NOMO-1 treated with DMSO at 0.1 percent for 48 hours (cell line): ENCODE measurements at regions not wholly inside any gene's neighbourhood (a gene's known extent, or its start where the extent isn't known, plus 50 kb on each side); places are given as distances from the start of the nearest gene placed in this dataset.

Experiments used
- DNase-seq: peaks from one replicate; lab custom pipeline; 2025; ENCODE audit not compliant: unreplicated experiment; lab: John Stamatoyannopoulos, UW

GRCh38 chr6:90406142-90406794 lies 109.6 kb upstream of the BACH2 start:
- no peak for DNase-seq

DNA sequence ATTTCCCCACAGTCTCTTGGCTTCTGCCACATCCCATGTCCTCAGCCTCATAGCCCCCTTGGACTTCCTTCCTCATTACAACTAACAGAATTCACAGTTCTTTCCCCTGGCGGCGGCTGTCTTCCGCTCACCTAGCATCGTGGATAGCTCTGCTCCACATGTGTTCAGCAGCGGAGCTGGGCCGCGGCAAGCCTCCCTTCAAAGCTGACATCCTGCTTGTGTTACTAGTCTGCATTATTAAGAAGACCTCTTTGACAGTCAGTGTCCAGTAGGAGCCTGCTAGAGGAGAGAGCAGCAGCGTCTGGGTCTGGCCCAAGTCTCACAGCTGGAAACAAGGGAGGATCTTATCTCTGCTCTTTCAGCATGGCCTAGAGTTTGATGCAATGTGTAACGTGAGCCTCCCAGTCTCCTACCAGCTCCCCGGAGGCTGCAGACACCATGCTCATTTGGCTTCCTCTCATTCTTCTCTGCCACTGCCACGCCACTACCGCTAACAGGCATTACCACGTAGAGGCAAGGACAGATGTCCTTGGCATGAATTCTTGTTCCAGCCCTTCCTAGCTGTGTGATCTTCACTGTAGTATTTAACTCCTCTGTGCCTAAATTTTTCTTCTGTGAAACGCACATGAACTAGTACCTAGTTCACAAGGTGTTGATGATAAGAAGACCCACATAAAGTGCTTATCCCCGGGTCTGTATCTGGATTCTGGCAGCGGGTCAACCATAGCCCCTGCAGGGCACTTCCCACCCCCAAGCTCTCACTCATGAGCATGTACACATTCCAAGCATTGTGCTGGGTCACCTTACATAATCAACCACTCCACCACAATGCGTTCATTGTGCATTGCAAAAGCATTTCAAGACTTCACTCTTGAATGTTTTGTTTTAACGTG lies 107.1 kb upstream of the BACH2 start:
- no peak for DNase-seq

DNA sequence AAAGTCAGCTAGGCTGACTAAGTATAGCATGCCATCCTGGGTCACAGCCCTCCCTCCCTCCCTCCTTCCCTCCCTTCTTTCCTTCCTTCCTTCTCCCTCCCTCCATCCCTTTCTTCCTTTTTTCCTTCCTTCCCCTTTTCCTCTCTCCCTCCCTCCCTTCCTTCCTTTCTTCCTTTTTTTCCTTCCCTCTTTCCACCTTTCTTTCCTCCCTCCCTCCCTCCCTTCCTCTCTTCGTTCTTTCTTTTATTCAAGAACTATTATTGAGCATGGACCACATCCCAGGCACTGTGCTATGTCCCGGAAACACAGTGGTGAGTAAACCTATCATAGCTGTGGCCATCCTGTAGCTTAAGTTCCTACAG lies 106.2 kb upstream of the BACH2 start:
- no peak for DNase-seq

DNA sequence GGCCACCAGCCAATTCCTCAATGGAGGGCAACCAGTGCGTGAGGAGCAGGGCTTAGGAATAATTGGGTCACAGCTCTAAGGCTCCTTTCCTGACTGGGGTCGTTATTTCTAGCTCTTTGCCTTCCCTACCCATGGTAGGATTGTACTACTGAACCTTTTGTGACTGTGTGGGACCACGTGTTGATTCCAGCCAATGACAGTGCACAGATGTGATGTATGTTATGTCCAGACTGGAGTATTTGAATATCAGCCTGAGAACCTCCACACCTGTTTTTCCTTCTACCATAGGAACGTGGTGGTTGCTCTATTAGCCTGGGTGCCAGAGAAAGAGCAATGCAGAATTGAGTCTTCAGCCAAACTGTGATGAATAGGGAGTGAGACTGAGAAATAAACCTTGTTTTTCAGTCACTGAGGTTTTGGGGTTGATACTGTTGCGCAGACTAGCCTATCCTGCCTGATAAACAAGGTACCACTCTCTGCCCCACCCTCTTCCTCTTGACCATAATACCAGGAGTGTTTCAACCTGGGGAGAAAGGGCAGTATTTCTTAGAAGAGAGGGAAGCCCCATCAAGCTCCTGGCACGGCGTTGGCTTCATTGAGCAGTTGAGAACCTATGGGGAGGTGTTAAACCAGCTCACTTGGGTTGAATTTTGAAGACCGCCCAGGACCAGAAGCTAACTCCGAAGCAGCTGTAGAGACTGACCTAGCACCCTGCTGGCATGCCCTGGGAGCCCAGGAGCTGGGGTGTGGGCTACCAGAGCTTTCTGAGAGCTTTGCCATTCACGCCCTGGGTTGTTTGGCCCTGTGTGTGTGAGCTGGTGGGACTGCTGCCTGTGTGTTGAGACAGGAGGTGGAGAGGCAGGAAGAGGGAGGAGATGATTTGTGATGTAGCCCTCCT lies 105.5 kb upstream of the BACH2 start:
- DNase-seq = no peak

- DNase-seq = no peak
Measured at GRCh38 chr6:90399970-90400369, 103.3 kb upstream of the BACH2 start.

- DNase-seq = no peak
Measured at GRCh38 chr6:90397929-90398674, 101.5 kb upstream of the BACH2 start.

DNA sequence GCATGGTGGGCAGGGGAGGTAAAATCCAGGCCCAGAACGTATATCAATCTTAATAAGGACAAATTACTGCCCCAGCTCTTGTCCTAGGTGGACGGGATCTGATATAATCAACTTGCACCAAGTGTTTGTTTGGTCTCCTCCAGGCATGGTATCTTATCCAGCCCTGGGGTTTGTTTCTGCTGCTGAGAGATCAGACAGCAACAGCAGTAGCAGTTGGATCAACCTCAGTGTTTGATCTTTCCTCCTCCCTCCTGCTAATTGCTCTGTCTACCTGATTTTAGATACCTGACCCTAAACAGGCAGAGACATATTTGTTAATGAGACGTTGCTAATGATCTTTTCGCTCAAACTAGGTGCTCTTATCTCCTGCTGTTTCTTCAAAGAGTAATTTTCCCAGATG lies 100.4 kb upstream of the BACH2 start:
- no peak for DNase-seq

GRCh38 chr6:90393232-90393884 lies 96.7 kb upstream of the BACH2 start:
- DNase-seq = peak; percentile 74

- DNase-seq = no peak
Measured at GRCh38 chr6:90390379-90390778, 93.7 kb upstream of the BACH2 start.

DNA sequence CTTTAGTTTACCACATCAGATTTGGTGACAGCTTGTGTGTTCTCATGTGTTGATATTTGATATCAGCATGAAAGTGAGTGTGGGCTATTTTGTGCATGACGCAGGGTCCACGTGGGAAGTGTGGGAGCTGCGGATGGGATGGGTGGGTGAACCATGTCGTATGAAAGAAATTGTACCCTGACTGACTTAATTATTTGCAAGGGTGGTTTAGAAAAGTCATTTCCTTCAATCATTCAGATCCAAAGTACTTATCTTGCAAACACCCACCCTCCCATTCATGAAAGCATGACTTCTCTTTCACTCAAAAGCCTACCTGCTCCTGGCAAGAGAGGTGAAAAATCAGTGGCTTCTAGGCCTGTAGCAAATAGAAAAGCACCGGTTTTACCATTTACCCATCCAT lies 91.8 kb upstream of the BACH2 start:
- DNase-seq = no peak

- DNase-seq = no peak
Measured at GRCh38 chr6:90387826-90388225, 91.2 kb upstream of the BACH2 start.

DNA sequence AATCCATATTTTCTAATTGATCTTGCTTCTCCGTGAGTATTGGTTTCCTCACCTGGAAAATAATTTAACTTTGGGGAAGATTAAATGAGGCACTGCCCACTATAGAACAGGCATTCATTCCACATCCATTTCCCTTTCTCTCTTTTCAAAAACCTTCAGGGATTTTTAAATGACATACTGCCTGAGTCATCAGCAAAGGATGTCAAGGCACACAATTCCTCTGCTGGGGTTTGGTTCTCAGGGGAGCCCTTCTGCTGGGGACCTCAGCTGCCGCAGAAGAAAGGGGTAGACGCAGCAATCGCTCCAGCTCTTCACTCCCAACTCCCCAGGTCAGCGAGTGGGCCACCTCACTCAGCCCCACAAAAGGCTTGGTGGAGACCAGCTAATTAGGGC lies 90.7 kb upstream of the BACH2 start:
- DNase-seq = no peak

DNA sequence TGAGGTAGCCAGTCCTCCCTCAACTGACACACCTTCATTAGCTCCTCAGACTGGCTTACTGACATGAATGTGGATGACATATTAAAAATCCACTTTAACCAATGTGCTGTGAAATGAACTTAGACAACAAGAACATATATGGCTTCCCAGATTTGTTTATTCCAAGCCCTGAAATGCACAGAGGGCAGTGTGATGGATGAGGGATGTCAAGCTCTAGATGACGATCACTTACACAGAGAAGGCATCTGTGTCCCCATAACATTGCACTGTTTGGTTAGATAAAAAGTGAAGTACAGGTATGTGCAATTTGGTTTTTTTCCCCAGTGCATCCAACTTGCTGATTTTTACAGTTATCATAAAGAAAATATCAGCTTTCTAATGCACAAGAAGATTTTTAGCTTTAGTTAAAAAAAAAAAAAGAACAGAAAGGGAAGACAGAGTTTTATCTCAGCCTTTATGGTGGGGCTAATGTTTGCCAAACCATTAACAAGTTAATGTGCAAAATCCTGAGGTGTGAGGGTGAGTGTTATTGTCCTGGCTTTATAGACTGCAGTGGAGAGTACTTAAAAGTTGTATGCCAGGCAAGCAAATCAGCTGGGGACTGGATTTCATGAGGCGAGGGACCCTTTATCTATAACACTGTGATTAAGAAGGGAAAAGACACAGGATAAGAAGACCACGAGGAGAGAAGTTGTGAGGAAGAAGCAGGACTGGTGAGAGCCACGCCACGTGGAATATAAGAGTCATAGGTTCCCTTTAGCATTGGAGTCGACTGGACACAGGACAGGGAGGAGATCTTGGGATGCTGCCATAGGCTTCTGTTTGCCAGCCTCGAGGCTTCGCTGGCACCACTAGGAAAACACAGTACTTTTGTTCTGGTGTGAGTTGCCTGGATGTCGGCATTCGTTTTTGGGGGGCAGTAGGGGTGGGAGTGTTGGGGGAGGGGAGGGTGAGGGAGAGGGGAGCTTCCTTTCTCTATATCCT lies 90.0 kb upstream of the BACH2 start:
- DNase-seq = no peak

GRCh38 chr6:90385759-90386313 lies 89.2 kb upstream of the BACH2 start:
- DNase-seq = peak; percentile 30

GRCh38 chr6:90384720-90385119 lies 88.1 kb upstream of the BACH2 start:
- no peak for DNase-seq

DNA sequence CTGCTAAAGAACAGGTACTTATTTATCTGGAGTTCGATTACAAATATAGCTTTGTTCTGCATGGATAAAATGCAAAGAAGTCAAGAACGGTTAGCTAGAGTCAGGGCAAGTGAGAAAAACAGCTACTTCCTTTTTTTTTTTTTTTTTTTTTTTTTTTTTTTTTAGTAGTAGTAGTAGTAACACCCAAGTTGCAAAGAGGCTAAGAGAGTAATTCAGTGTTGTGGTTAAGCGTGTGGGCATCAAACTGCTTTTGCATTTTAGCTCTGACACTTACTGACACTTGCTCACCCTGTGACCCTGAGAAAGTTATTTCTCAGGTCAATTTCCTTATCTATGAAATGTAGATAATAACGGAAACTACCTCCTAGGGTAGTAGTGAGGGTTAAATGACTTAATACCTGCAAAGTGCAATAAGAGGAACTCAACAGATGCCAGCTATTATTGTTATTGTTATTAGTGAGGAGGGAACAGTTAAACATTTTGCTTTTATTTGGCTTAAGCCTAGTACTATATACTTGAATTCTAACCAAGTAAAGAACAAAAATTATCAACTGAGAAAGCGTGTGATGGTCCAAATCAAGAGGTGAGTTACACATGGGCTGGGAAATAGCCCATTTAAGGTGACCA lies 86.7 kb upstream of the BACH2 start:
- peak; percentile 77 for DNase-seq

DNA sequence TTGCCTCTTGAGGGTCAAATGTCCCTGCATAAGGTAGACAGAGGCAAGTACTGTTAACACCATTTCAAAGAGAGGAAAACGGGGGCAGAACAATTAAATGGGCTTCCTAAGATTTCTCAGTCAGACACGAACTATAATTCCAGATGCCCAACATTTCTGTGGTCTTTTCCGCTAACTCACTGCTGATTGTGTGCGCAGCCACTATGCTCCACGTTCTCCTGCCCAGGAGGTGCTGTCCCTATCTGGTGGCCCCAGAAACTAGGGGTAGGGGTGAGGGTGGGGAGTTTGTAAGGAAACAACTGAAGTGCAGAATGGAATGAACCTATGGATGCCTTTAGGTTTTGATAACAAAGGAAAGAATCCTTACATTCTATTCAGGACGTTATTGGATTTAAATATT lies 86.1 kb upstream of the BACH2 start:
- no peak for DNase-seq

DNA sequence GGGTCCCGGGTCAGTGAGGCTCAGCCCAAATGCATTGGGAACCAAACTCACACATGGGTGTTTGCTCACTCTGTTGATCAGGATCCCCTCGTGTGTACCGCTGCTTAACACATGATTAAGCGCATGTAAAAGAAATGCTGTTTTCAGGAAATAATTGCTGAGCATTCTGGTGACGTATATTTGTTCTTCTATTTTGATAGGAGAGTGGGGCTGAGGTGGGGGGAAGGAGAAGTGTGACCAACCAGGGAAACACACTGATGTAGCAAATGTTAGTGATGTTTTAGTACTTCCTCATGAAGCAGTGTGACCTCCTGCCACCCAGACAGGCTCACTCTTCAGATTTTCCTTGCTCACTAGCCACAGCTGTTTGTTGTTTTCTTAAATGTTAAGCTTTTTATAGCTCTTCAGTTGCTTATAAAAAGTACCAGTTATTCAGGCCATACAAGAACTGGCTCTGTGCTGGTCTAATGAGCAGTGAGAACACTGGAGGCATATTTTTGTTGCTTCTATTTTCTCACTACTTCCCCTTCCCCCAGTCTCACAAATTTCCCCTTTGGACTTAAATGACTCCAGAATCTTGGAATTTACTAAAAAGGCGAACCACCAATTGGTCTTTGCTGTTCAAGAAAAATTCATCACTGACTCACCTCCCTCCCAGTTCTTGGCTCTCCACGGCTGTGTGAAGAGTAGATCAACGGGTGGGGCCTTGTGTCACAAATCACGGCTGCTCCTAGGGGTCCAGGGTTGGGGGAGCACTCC lies 79.2 kb upstream of the BACH2 start:
- DNase-seq = peak; percentile 81
